Esophagus squamous epithelium (tissue), 5 donors: ENCODE measurements at regions not wholly inside any gene's neighbourhood (a gene's known extent, or its start where the extent isn't known, plus 50 kb on each side); places are given as distances from the start of the nearest gene placed in this dataset.
A peak's percentile ranks its signal among the peaks of the same experiment; 100 is the strongest.
"Not testable (repeated sequence)": the region's sequence is repeated elsewhere in the genome, so short reads cannot be mapped to it uniquely, and the experiment has no call there.

ENCODE experiments used
- DNase-seq: peaks from one replicate; lab custom pipeline; 2025; lab: John Stamatoyannopoulos, UW
- H3K27ac ChIP-seq, 4 donors: fragments of 200-600 bp; sonication (generic); one replicate each; pipeline ENCODE4 v1.5.1; 2016 to 2019; ENCODE audit warnings: mild to moderate bottlenecking in 1 of 4
- H3K27me3 ChIP-seq, 4 donors: fragments of 200-600 bp; sonication (generic); 1 replicate in 3 of 4; 2 replicates in 1 of 4; pipeline versions ENCODE4 v1.5.1 to v1.6.0; 2017 to 2021; ENCODE audit warnings: antibody characterized with exemption in 1 of 4
- H3K36me3 ChIP-seq, 3 donors: fragments of 200-600 bp; sonication (generic); one replicate each; pipeline ENCODE4 v1.5.1; 2016 to 2019
- H3K4me1 ChIP-seq, 3 donors: fragments of 200-600 bp; sonication (generic); one replicate each; pipeline ENCODE4 v1.5.1; 2017 to 2019
- H3K4me3 ChIP-seq, 4 donors: fragments of 200-600 bp; sonication (generic); 1 replicate in 3 of 4; 2 replicates in 1 of 4; pipeline ENCODE4 v1.5.1; 2016 to 2019; ENCODE audit warnings: mild to moderate bottlenecking in 2 of 4, moderate library complexity in 1 of 4
- H3K9me3 ChIP-seq, 3 donors: fragments of 200-600 bp; sonication (generic); one replicate each; pipeline ENCODE4 v1.5.1; 2016 to 2019
- POLR2A ChIP-seq, 4 donors: fragments of 450-650 bp; IDR thresholded peaks; one replicate each; pipeline ENCODE4 v1.6.1; 2017; ENCODE audit warnings: antibody characterized with exemption in 4 of 4, mild to moderate bottlenecking in 4 of 4, moderate library complexity in 3 of 4
- WGBS, 2 donors: methylation state at CpG; one replicate each; pipeline ENCODE4 v1.1.5; 2018; 5-methylcytosine and 5-hydroxymethylcytosine counted together
- intact Hi-C: fragments of 100-400 bp; cut with DNase I; formaldehyde crosslinking; loops from one replicate; pipeline ENCODE4 v1.15.0; 2022
- TF ChIP-seq, protein P1 (sequence below), 6 experiments: fragments of 450-650 bp in 4 of 6; fragments of 200-600 bp in 2 of 6; sonication (generic) in 2 of 6; IDR thresholded peaks; one replicate each; pipeline ENCODE4 v1.5.1; 2016 to 2019; ENCODE audit warnings: antibody characterized with exemption in 6 of 6, mild to moderate bottlenecking in 4 of 6, moderate library complexity in 4 of 6
- donor health status: DM: yes; HTN: yes; CAD: no.

DNA sequence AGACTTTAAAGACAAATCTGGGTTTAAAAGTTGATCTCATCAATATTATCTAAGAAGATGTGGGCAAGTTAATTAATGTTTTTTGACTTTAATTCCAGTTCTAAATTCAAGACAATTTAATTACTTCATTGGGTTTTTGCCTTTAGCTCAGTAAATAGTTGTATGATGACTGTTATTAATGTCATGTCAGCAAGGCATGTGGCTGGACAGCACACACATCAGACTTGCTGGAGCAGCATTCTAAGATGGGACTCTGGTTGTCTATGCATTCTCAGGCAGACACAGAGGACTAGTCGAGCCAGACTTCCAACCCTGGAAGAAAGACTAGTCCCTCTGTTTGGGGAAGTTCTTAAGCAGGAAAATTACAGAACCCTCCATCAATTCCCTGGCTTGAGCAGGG, 180.7 kb upstream of the GK2 start:
- Histone ChIP-seq H3K27ac (no peak overlapping the region), H3K27me3 (no peaks in the 10 kb centered on the region), H3K9me3 (no peaks in the 10 kb centered on the region), H3K4me1 (peaks cover 3 to 32% (median 3%) of the 10 kb centered on the region in 3 donors), H3K4me3 (no peak overlapping the region), H3K36me3 (no peaks in the 10 kb centered on the region)
- intact Hi-C loops, result no loop called here
- 40% methylated on average over 1 of the region's 1 CpG; no CpG with 5 or more reads in 1 of the 2 donors for WGBS, 2 donors
- no peak for TF ChIP-seq POLR2A (IDR thresholded peaks at IDR 0.05)
- TF ChIP-seq, protein P1, sequence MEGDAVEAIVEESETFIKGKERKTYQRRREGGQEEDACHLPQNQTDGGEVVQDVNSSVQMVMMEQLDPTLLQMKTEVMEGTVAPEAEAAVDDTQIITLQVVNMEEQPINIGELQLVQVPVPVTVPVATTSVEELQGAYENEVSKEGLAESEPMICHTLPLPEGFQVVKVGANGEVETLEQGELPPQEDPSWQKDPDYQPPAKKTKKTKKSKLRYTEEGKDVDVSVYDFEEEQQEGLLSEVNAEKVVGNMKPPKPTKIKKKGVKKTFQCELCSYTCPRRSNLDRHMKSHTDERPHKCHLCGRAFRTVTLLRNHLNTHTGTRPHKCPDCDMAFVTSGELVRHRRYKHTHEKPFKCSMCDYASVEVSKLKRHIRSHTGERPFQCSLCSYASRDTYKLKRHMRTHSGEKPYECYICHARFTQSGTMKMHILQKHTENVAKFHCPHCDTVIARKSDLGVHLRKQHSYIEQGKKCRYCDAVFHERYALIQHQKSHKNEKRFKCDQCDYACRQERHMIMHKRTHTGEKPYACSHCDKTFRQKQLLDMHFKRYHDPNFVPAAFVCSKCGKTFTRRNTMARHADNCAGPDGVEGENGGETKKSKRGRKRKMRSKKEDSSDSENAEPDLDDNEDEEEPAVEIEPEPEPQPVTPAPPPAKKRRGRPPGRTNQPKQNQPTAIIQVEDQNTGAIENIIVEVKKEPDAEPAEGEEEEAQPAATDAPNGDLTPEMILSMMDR (IDR thresholded peaks at IDR 0.05), result no peak
- no peak for DNase-seq

DNA sequence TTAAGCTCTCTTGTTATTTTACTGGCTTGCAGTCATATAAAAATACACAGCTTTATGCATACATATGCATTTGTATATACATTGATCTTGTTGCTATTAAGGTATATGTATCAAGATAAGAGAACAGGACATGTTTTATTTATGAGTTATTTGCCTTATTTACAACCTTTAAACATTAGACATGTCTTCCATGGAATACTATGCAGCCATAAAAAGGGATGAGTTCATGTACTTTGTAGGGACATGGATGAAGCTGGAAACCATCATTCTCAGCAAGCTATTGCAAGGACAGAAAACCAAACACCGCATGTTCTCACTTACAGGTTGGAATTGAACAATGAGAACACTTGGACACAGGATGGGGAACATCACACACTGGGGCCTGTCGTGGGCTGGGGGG, 179.2 kb upstream of the GK2 start:
- H3K27me3 ChIP-seq, H3K36me3 ChIP-seq, intact Hi-C loops, H3K4me3 ChIP-seq, DNase-seq, H3K9me3 ChIP-seq, H3K27ac ChIP-seq: not testable (repeated sequence)
- peaks cover 0 to 19% (median 3%) of the 10 kb centered on the region in 3 donors for H3K4me1 ChIP-seq
- 72 to 96% methylated on average over 2 of the region's 2 CpGs for WGBS, 2 donors

DNA sequence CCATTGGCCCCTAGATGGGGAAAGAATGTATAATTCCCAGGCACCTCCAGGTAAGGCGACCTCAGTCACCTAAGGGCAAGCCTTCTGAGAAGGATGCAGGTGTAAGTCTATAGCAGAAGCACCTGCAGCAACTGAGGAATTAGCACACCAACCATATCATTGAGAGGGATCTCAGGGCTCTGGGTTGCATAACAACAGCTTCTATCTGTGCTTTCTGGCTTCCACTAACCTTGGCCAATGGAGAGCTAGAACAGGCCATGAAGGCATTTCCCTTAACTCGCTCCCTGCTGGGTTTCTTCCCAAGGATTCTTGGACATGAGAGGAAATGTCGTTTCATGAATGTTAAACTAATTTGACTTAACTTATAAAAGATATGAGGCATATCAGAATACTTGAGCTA, 177.8 kb upstream of the GK2 start:
- H3K4me1 ChIP-seq, result peaks cover 0 to 8% (median 3%) of the 10 kb centered on the region in 3 donors
- H3K36me3 ChIP-seq, result no peaks in the 10 kb centered on the region
- H3K27me3 ChIP-seq, result no peaks in the 10 kb centered on the region
- DNase-seq, result no peak
- 85 to 87% methylated on average over 3 of the region's 3 CpGs for WGBS, 2 donors
- TF ChIP-seq POLR2A (IDR thresholded peaks at IDR 0.05), result no peak
- TF ChIP-seq, protein P1 (IDR thresholded peaks at IDR 0.05), result no peak
- H3K4me3 ChIP-seq, result no peak overlapping the region
- peak overlapping the region in 1 of 4 donors; percentile 40 for H3K27ac ChIP-seq
- H3K9me3 ChIP-seq, result no peaks in the 10 kb centered on the region
- intact Hi-C loops, result no loop called here

DNA sequence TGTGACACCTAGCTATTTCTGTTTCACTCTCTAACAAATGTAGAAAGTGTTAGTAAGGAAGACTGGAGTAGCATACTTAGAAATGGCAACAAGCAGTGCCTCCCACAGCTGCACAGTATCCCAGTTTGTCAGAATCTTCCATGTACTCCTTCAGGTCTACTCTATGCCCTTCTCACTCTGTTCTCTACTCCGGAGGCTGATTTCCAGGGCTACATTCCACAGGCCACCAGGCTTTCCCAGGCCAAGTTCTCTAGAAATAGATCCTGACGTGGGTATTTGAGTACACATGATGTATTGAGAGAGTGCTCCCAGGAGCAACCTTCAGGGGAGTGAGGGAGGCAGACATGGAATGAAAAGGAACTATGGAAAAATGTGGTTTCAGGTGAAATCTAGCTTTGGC, 177.3 kb upstream of the GK2 start:
- Histone ChIP-seq H3K27me3 (no peaks in the 10 kb centered on the region), H3K36me3 (no peaks in the 10 kb centered on the region), H3K4me1 (peaks cover 0 to 7% (median 3%) of the 10 kb centered on the region in 3 donors), H3K9me3 (no peaks in the 10 kb centered on the region), H3K4me3 (no peak overlapping the region), H3K27ac (peak overlapping the region in 3 of 4 donors; percentile 23 to 40 (median 32))
- intact Hi-C loops, result no loop called here
- TF ChIP-seq, protein P1 (IDR thresholded peaks at IDR 0.05), result no peak
- TF ChIP-seq POLR2A (IDR thresholded peaks at IDR 0.05), result no peak
- no peak for DNase-seq
- 48 to 76% methylated on average over 2 of the region's 2 CpGs for WGBS, 2 donors

DNA sequence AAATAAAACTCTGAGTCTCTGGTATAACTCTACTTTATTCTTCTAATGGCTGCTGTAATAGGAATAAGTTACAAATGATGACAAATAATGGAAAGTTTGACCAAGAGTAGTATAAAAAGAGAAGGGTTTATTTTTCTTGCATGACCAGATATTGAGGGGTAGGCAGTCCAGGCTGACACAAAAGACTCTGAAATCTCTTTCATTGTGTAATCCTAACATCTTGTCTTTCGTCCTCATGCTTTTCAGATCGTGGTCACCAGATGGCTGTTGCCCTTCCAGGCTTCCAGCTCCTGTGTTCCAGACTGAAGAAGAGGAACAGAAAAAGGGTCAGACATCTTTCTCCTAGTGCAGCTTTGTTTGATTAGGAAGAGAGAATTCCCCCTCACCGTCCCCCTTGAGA, 176.9 kb upstream of the GK2 start:
- Histone ChIP-seq H3K27me3 (no peaks in the 10 kb centered on the region), H3K9me3 (no peaks in the 10 kb centered on the region), H3K36me3 (no peaks in the 10 kb centered on the region), H3K27ac (peak overlapping the region in 3 of 4 donors; percentile 23 to 40 (median 32)), H3K4me1 (peaks cover 0 to 7% (median 3%) of the 10 kb centered on the region in 3 donors), H3K4me3 (no peak overlapping the region)
- TF ChIP-seq POLR2A (IDR thresholded peaks at IDR 0.05), result no peak
- TF ChIP-seq, protein P1 (IDR thresholded peaks at IDR 0.05), result no peak
- no peak for DNase-seq
- intact Hi-C loops, result no loop called here
- 37 to 65% methylated on average over 3 of the region's 3 CpGs for whole genome bisulfite sequencing, 2 donors

DNA sequence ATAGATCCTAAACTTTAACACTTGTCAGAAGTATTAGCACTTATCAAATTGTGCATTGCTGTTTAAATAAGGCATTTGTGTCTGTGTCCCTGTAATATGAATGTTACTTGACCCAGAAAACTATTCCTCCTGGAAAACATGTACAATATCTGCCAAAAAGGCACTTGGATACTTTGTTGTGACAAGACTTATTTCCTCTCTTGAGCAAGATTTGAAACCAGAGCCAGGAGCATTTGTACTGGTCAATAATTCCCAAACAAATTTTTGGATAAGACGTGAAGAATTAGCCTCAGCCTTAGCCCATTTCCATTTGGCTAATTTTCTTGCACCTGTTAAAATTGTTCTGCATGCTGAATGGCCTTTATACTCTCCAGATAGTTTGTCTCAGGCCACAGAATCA, 176.3 kb upstream of the GK2 start:
- Histone ChIP-seq H3K27me3 (no peaks in the 10 kb centered on the region), H3K36me3 (no peaks in the 10 kb centered on the region), H3K4me3 (no peak overlapping the region), H3K27ac (peak overlapping the region in 3 of 4 donors; percentile 23 to 38 (median 32)), H3K4me1 (peaks cover 0 to 7% (median 3%) of the 10 kb centered on the region in 3 donors), H3K9me3 (no peaks in the 10 kb centered on the region)
- 56 to 63% methylated on average over 1 of the region's 1 CpG for WGBS, 2 donors
- TF ChIP-seq, protein P1 (IDR thresholded peaks at IDR 0.05), result no peak
- no peak for TF ChIP-seq POLR2A (IDR thresholded peaks at IDR 0.05)
- DNase-seq, result no peak
- intact Hi-C loops, result no loop called here
